Tibial nerve (tissue), 3 donors: ENCODE measurements at regions not wholly inside any gene's neighbourhood (a gene's known extent, or its start where the extent isn't known, plus 50 kb on each side); places are given as distances from the start of the nearest gene placed in this dataset.

ENCODE experiments used
- CTCF ChIP-seq, 5 experiments: fragments of 200-600 bp in 3 of 5; fragments of 450-650 bp in 2 of 5; sonication (generic) in 3 of 5; IDR thresholded peaks; one replicate each; pipeline ENCODE4 v1.5.1; 2016 to 2019; ENCODE audit warnings: antibody characterized with exemption in 5 of 5, mild to moderate bottlenecking in 3 of 5, moderate library complexity in 2 of 5
- POLR2A ChIP-seq, 2 donors: fragments of 450-650 bp; IDR thresholded peaks; one replicate each; pipeline ENCODE4 v1.6.1; 2017; ENCODE audit warnings: antibody characterized with exemption in 2 of 2, mild to moderate bottlenecking in 2 of 2, moderate library complexity in 2 of 2

- TF ChIP-seq POLR2A (IDR thresholded peaks at IDR 0.05) (no peak), CTCF (IDR thresholded peaks at IDR 0.05) (no peak)
These were observed 665.4 kb upstream of the PHF14 start for GRCh38 chr7:10308276-10308675.
